B cell (primary cell): ENCODE measurements at regions not wholly inside any gene's neighbourhood (a gene's known extent, or its start where the extent isn't known, plus 50 kb on each side); places are given as distances from the start of the nearest gene placed in this dataset.
"Not testable (repeated sequence)": the region's sequence is repeated elsewhere in the genome, so short reads cannot be mapped to it uniquely, and the experiment has no call there.

ENCODE experiments used
- ATAC-seq: fragments of 200-7000 bp; cut with Tn5 transposase; one replicate; pipeline ENCODE4 v1.10.0; 2021; ENCODE audit warnings: low read depth, mild to moderate bottlenecking, moderate number of reproducible peaks, moderate library complexity
- CTCF ChIA-PET: fragments of 350-600 bp; sonication (Branson Sonifier 250); formaldehyde crosslinking; loops from one replicate; lab custom pipeline; 2021; ENCODE audit warnings: antibody characterized with exemption, inconsistent platforms; lab: Charles Lee
- POLR2A ChIA-PET: fragments of 350-600 bp; sonication (Branson Sonifier 250); formaldehyde crosslinking; loops from one replicate; lab custom pipeline; 2021; ENCODE audit warnings: antibody characterized with exemption; lab: Charles Lee
- DNase-seq: peaks from one replicate; pipeline ENCODE4 v3.0.0; 2013
- H2AFZ ChIP-seq: 2 replicates; pipeline ENCODE4 v1.6.1; 2012; ENCODE audit warnings: mild to moderate bottlenecking, low read depth, low read length; ENCODE audit not compliant: insufficient read depth, poor library complexity, severe bottlenecking
- H3K27ac ChIP-seq, 2 donors: 1 replicate in 1 of 2; 2 replicates in 1 of 2; pipeline ENCODE4 v1.5.1; 2012 to 2013; ENCODE audit warnings: low read length in 2 of 2, mild to moderate bottlenecking in 2 of 2, moderate library complexity in 1 of 2
- H3K27me3 ChIP-seq, 4 experiments: fragments of 200-600 bp in 1 of 4; sonication (generic) in 1 of 4; replicated peaks in 1 of 4; 1 replicate in 2 of 4; 2 replicates in 2 of 4; pipeline versions ENCODE4 v1.6.1 to v1.7.0; 2013 to 2016; ENCODE audit warnings: low read length in 3 of 4, mild to moderate bottlenecking in 2 of 4, mixed read lengths in 1 of 4, moderate library complexity in 1 of 4; ENCODE audit not compliant: insufficient read depth in 4 of 4, control insufficient read depth in 3 of 4; ENCODE audit errors: control extremely low read depth in 1 of 4
- H3K36me3 ChIP-seq, 2 experiments: replicated peaks in 1 of 2; 1 replicate in 1 of 2; 2 replicates in 1 of 2; pipeline versions ENCODE4 v1.6.1 to v1.7.1; 2013; ENCODE audit warnings: low read length in 1 of 2; ENCODE audit not compliant: insufficient read depth in 2 of 2, control insufficient read depth in 1 of 2; ENCODE audit errors: control extremely low read depth in 1 of 2, extremely low read depth in 1 of 2
- H3K4me1 ChIP-seq, 2 donors: fragments of 200-600 bp in 1 of 2; sonication (generic) in 1 of 2; 1 replicate in 1 of 2; 2 replicates in 1 of 2; pipeline versions ENCODE4 v1.5.1 to v1.6.1; 2013 to 2017; ENCODE audit warnings: low read length in 2 of 2; ENCODE audit not compliant: control insufficient read depth in 2 of 2, insufficient read depth in 2 of 2
- H3K4me2 ChIP-seq: replicated peaks from 2 replicates; pipeline ENCODE3; 2012; ENCODE audit warnings: mild to moderate bottlenecking, low read depth, low read length; ENCODE audit not compliant: poor library complexity, severe bottlenecking
- H3K4me3 ChIP-seq, 5 experiments: fragments of 200-600 bp in 1 of 5; sonication (generic) in 1 of 5; 1 replicate in 3 of 5; 2 replicates in 2 of 5; pipeline versions ENCODE4 v1.5.1 to v1.7.0; 2011 to 2016; ENCODE audit warnings: low read length in 4 of 5, mild to moderate bottlenecking in 4 of 5, low read depth in 2 of 5, control low read depth in 1 of 5, moderate library complexity in 1 of 5; ENCODE audit not compliant: insufficient read depth in 1 of 5; ENCODE audit errors: control extremely low read depth in 1 of 5, extremely low read depth in 1 of 5
- H3K79me2 ChIP-seq: fragments of 200-600 bp; sonication (generic); one replicate; pipeline ENCODE4 v1.6.0; 2016; ENCODE audit warnings: low read length; ENCODE audit not compliant: control insufficient read depth, insufficient read depth
- H3K9ac ChIP-seq: fragments of 200-600 bp; sonication (generic); 2 replicates; pipeline ENCODE4 v1.6.1; 2017; ENCODE audit warnings: mild to moderate bottlenecking, low read length, moderate library complexity
- H3K9me3 ChIP-seq, 3 donors: one replicate each; pipeline versions ENCODE4 v1.6.1 to v1.7.1; 2013; ENCODE audit warnings: low read length in 2 of 3; ENCODE audit not compliant: control insufficient read depth in 2 of 3, insufficient read depth in 1 of 3; ENCODE audit errors: control extremely low read depth in 1 of 3
- H4K20me1 ChIP-seq: 2 replicates; pipeline ENCODE4 v1.6.0; 2012; ENCODE audit warnings: mild to moderate bottlenecking, low read length; ENCODE audit not compliant: insufficient read depth, control insufficient read depth, poor library complexity, severe bottlenecking
- H3K27ac Mint-ChIP-seq: one replicate; pipeline ENCODE4 v1.8.0; 2021; ENCODE audit warnings: mixed read lengths
- H3K27me3 Mint-ChIP-seq: one replicate; pipeline ENCODE4 v1.8.0; 2021; ENCODE audit warnings: mixed read lengths
- H3K4me1 Mint-ChIP-seq: one replicate; pipeline ENCODE4 v1.8.0; 2021; ENCODE audit warnings: mixed read lengths
- H3K4me3 Mint-ChIP-seq: one replicate; pipeline ENCODE4 v1.8.0; 2021; ENCODE audit warnings: mixed read lengths
- H3K9me3 Mint-ChIP-seq: one replicate; pipeline ENCODE4 v1.8.0; 2022; ENCODE audit warnings: mixed read lengths; ENCODE audit not compliant: insufficient read depth
- WGBS: methylation state at CpG from one replicate; pipeline ENCODE4 v1.1.5; 2013; ENCODE audit warnings: missing lambda C conversion rate; ENCODE audit not compliant: insufficient coverage; 5-methylcytosine and 5-hydroxymethylcytosine counted together
- intact Hi-C: fragments of 100-400 bp; cut with micrococcal nuclease; formaldehyde crosslinking; loops from one replicate; pipeline ENCODE4 v1.10.0; 2022

- H3K27ac Mint-ChIP-seq, H3K4me1 Mint-ChIP-seq, H3K4me2 ChIP-seq, POLR2A ChIA-PET, ATAC-seq, H2AFZ ChIP-seq, DNase-seq, H3K36me3 ChIP-seq, H3K9me3 ChIP-seq, H3K4me3 Mint-ChIP-seq, H3K27ac ChIP-seq, H4K20me1 ChIP-seq, H3K27me3 Mint-ChIP-seq, CTCF ChIA-PET, H3K9me3 Mint-ChIP-seq, intact Hi-C loops, H3K9ac ChIP-seq, H3K4me1 ChIP-seq, H3K4me3 ChIP-seq, H3K27me3 ChIP-seq, H3K79me2 ChIP-seq: not testable (repeated sequence)
- WGBS, result 100% methylated on average over 1 of the region's 6 CpGs
Observed at GRCh38 chr9:41279033-41279432, 89.9 kb upstream of the ZNG1F start.

- H3K9me3 Mint-ChIP-seq, H3K36me3 ChIP-seq, intact Hi-C loops, H3K9me3 ChIP-seq, CTCF ChIA-PET, H3K27me3 ChIP-seq, H3K4me1 Mint-ChIP-seq, H3K27me3 Mint-ChIP-seq, H4K20me1 ChIP-seq, H3K79me2 ChIP-seq, H3K4me1 ChIP-seq, POLR2A ChIA-PET, H3K27ac ChIP-seq: not testable (repeated sequence)
- DNase-seq (peak; percentile 85), ATAC-seq (peak; percentile 100)
- H2AFZ ChIP-seq, result peak overlapping the region; percentile 62
- H3K4me2 ChIP-seq, result peak overlapping the region; percentile 51
- WGBS, result 13% methylated on average over 22 of the region's 59 CpGs
- H3K4me3 Mint-ChIP-seq, result peak overlapping the region; percentile 85
- H3K4me3 ChIP-seq, result peak overlapping the region in 3 of 5 experiments; percentile 36 to 61 (median 55)
- peak overlapping the region; percentile 52 for H3K9ac ChIP-seq
- peak overlapping the region; percentile 84 for H3K27ac Mint-ChIP-seq
Observed at GRCh38 chr9:41273549-41274267, 84.6 kb upstream of the ZNG1F start.

- H3K36me3 ChIP-seq, H4K20me1 ChIP-seq, H3K4me1 Mint-ChIP-seq, H3K79me2 ChIP-seq, ATAC-seq, H3K27me3 Mint-ChIP-seq, H3K4me1 ChIP-seq, CTCF ChIA-PET, H3K9me3 Mint-ChIP-seq, H3K4me2 ChIP-seq, H3K27ac ChIP-seq, POLR2A ChIA-PET, H3K9me3 ChIP-seq, H3K27me3 ChIP-seq, intact Hi-C loops: not testable (repeated sequence)
- Histone ChIP-seq H3K4me3 (peak overlapping the region in 4 of 5 experiments; percentile 21 to 57 (median 40)), H2AFZ (peak overlapping the region; percentile 58), H3K9ac (peak overlapping the region; percentile 52)
- 31% methylated on average over 16 of the region's 49 CpGs for WGBS
- Mint-ChIP-seq H3K4me3 (peak overlapping the region; percentile 54), H3K27ac (peak overlapping the region; percentile 70)
- peak; percentile 40 for DNase-seq
Observed at GRCh38 chr9:41272879-41273548, 83.9 kb upstream of the ZNG1F start.

GRCh38 chr9:41270992-41271391 lies 81.9 kb upstream of the ZNG1F start:
- H3K36me3 ChIP-seq, DNase-seq, H3K9me3 ChIP-seq, H3K27ac ChIP-seq, H3K4me1 Mint-ChIP-seq, H3K9ac ChIP-seq, CTCF ChIA-PET, H3K27me3 Mint-ChIP-seq, H4K20me1 ChIP-seq, ATAC-seq, H3K27ac Mint-ChIP-seq, H3K9me3 Mint-ChIP-seq, intact Hi-C loops, H3K27me3 ChIP-seq, POLR2A ChIA-PET, H3K4me3 Mint-ChIP-seq, H3K4me3 ChIP-seq, H3K79me2 ChIP-seq, H2AFZ ChIP-seq, H3K4me2 ChIP-seq, H3K4me1 ChIP-seq: not testable (repeated sequence)
- no CpG with 5 or more reads among the region's 1 CpG for WGBS
